NCI-H82 (cell line): ENCODE measurements at regions not wholly inside any gene's neighbourhood (a gene's known extent, or its start where the extent isn't known, plus 50 kb on each side); places are given as distances from the start of the nearest gene placed in this dataset.
"Not testable (repeated sequence)": the region's sequence is repeated elsewhere in the genome, so short reads cannot be mapped to it uniquely, and the experiment has no call there.

ENCODE experiments used
- DNase-seq: peaks from one replicate; lab custom pipeline; 2025; lab: John Stamatoyannopoulos, UW

DNA sequence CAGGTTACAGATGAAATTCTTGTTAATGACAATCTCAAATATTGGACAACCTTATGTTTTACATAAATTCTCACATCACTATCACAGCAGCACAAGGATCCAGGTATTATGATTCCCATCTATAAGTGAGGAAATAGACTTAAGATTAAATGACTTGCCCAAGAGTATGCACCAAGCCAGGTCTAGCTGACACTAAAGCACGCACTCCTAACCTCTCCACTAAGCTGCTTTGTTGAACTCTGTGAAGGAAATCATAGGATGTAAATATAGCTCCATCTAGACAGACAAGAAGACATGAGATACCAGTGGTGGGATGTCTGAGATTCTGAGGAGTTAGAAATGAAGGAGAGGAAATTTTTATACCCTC is 87.9 kb downstream of the PHLDA1 start:
- DNase-seq: no peak

DNA sequence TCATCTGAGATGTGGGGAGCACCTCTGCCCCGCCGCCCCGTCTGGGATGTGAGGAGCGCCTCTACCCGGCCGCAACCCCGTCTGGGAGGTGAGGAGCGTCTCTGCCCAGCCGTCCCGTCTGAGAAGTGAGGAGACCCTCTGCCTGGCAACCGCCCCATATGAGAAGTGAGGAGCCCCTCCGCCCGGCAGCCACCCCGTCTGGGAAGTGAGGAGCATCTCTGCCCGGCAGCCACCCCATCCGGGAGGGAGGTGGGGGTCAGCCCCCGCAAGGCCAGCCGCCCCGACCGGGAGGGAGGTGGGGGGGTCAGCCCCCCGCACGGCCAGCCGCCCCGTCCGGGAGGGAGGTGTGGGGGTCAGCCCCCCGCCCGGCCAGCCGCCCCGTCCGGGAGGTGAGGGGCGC is 89.9 kb downstream of the PHLDA1 start:
- DNase-seq: not testable (repeated sequence)

DNA sequence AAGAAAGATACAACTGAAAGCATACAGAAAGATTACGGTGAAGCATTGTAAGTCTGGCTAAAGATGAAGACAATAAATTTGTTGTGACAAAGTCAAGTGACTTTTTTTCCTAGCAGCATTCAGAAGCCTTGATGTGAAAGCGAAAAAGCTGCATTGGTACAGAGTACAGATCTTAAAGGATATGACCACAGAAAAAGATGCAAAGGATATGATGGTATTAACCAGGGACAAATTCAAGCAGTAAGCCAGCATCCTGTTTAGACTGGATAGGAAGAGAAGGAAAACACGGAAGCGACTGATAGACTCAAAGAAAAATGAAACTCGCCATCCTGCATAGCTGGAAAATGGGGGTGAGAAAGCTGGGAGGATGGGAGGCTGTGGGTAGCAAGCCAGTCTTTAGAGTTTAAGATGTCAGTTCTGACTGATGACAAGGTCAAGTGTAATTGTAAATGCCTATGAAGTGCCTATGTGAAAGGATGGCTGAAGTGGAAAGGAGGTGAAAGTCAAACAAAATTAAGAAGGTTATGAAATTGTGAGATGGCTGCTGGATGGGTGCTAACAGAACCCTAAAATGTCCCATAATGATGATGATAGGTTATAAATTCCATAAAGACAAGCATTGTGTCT is 92.4 kb downstream of the PHLDA1 start:
- no peak for DNase-seq

DNA sequence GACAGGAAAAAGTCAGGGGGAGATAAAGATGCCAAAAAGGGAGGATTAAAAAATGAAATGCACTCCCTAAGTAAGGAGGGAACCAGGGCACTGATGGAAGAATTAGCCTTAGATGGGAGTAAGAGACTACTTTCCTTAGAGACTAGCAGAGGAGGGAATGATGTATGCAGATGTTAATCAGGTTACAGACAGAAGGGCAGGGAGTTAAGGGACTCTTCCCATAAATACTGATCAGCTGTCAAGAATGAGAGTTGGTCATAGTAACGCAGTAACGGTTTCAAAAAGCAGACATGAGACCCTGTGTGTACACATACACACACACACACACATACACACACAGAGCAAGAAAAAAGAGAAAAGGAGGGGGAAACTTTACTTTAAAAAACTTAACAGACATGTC is 93.4 kb downstream of the PHLDA1 start:
- peak; percentile 81 for DNase-seq

DNA sequence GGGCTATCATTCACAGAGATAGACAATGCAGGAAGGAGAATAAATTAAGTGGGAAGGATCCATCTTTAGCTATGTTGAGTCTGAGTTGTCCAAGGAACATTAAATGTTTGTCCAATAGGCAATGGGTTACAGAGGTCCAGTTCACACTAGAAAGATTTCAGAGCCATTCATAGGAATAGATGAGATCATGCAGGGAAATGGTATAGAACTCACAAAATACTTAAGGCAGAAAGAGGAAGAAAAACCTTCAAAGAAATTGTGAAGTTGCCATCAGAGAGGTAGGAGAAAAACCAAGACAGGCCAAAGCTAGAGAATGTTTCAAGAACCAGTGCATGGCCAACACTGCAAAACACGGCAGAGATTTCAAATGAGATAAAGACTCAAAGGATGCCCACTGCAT is 94.1 kb downstream of the PHLDA1 start:
- no peak for DNase-seq

DNA sequence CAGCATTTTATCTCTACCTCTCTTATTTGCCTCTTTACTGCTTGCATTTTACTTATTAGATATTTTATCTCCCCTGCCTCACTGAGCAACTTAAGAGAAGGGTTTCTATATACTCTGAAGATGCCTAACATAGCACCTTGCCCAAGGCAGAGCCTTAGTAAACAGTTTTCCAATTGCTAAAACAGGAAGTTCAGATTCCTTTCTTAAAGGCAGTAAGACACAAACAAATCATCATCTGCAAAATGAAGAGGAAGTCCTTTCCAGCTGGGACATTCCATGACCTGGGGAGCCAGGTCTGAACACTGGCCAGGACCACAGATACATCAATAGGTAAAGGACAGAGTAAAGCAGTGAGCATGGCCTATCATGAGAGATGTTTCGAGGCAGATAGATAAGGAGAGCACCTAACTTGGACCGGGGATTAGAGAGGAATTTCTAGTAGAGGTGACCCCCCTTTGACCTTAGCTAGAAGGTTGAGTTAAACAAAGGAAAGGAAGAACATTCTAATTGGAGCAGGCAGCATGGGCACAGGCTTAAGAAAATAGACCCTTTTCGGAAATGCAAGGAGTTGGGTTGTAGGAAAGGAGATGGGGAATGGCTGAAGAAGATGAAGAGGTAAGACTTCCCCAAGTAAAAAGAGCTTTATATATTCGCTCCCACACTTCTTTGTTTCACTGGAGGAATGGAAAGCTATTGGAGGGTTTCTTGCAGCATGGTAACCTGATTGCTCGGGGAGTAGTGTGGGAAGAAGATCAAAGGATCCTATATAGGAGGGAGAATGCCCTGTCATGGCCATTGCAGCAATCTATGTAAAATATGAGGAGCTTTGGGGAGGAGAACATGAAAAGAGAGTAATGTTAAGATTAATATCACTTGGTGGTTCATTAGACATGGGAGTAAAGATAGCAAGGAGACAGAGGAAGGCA is 94.8 kb downstream of the PHLDA1 start:
- DNase-seq: no peak

DNA sequence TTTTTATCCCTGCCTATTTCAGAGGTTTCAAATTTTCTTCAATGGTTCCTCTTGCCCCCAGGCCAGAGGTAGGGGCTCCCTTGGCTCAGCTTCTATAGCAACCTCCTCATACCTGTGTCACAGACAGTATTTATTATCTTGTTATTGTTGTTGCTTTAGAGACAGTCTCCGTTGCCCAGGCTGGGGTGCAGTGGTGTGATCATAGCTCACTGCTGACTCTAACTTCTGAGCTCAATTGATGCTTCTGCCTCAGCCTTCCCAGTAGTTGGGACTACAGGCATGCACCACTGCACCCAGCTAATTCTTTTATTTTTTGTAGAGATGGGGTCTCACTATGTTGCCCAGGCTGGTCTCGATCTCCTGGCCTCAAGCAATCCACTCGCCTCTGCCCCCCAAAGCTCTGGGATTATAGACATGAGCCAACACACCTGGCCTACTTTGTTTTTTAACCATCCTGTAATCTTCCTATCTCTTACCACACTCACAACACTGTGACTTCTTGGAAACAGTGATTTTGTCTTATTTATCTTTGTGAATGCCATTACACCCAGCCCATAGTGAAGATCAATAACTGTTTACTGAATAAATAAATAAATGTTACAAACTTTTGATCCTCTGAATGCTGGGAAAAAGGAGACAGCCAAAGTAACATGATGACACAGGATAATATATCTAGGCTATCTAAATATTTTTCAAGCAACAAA is 95.9 kb downstream of the PHLDA1 start:
- DNase-seq: no peak

DNA sequence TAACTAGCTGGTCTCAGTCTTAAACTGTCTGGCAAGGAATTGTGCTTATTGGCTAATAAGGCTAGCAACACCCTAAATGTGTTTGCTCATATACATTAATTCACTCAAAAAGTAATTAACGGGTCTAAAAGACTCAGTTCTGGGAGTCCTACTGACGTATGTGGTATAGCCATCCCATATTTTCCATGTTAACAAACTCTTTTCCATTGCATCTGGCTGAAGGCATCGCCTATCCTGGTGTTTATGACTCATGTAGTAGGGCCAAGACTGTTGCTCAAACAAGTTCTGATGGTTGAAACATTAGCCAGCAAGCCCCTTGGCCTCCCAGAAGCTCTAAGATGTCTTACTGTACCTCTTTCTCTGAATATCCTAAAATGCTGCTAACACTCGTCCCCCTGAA is 98.5 kb downstream of the PHLDA1 start:
- DNase-seq: no peak

DNA sequence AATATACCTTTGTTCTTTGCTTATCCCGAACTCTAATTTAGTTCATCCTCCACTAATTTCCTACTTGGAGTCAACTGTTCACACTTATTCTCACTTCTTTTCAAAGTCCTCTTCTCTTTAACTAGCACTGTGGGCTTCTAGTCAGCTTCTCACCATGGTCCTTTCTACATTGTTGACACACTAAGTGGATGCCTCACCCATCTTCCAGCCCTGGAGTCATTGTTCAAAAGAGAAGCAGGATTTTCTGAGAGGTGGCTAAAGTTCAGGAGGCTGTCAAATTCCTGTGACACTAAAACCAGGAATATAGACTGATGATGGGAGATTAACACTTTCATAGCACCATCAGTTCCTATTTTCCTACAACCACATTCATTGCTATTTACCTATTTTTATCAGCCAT is 99.3 kb downstream of the PHLDA1 start:
- no peak for DNase-seq

DNA sequence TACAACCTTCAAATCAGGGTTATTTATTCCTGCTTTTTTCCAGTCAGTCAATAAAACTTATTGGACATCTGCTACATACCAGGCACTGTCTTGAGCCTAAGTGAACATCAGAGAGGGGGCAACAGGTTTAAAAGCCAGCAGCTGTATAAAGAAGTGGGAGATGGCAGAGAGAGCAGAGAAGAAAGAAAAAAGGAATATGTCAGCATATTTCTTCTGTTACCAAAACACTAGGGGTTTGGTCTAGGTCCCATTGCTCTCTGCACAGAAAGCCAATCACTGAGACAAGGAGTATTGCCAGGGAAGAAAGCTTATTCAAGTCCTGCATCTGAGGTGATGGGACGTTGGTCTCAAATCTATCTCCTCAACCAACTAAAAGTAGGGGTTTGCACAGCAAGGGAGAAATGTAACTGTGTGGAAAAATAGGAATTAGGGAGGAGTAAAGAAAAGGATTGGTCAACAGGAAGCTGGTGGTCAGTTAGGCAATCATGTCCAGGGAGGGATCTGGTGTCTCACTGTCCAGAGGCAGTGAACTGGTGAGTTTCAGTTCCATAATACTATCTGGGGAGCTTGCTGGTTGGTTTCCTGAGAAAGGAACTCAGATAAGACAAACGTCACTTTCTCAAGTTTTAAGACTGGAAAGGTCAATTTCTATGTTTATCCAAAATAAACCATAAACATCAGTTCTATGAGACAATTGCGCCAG is 107.5 kb downstream of the PHLDA1 start:
- no peak for DNase-seq

DNA sequence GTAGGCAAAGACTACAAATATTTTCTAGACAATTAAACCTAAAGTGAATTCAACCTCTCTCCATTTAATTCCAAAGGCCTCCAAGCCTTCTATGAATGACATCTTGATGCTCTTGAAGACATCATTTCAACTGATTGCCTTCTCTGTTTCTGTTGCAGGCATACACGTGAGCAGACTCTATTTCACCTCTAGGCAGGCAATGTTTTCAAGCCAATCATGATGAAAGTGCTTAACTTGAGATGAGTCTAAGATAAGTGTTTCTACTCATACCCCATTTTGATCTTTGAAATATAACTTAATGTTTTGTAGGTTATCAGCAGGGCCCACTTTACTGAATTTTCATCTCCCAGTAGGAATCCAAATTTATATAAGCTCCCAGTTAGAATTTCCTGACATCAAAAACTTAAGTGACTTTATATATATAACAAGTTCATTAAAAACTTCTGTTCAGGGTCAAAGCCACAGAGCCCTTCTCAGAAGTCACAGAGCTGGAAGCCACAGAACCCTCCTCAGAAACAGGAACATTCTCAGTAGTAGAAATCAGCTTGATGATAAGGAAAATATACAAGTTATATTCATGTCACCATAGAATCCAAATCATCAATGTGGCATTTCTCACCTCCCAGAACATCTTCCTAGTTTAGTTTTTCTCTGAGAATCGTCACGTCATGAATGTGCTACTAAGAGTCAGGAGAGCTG is 108.5 kb downstream of the PHLDA1 start:
- DNase-seq: no peak

DNA sequence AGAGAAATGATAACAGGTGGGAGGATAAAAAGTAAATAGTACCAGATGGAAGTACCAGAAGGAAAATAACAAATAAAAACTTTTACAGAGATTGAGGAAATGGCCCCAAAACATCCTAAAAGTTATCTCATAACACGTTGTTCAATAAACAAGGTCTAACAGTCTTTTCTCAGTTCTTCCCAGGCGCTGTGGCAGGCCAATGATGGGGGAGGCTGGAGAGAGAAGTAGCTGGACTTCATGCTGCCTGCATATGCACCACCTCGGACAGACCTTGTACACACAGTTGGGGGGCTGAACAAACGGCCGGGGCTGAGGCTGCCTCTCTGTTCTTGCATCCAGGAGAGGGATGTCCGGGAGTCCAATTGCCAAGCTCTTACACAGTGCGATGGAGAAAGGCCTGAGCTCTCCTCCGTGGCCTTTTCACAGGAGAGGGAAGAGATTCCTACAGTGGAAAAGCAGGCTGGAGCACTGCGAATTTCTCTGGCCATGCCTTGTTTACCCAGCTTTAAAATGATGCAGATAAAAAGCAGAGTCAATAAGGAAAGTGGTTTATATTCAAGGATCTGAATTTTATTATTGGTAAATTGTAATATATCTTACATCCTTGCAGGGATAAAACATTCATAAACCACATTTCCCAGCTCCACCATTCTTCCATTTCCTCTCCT is 109.8 kb downstream of the PHLDA1 start:
- no peak for DNase-seq

DNA sequence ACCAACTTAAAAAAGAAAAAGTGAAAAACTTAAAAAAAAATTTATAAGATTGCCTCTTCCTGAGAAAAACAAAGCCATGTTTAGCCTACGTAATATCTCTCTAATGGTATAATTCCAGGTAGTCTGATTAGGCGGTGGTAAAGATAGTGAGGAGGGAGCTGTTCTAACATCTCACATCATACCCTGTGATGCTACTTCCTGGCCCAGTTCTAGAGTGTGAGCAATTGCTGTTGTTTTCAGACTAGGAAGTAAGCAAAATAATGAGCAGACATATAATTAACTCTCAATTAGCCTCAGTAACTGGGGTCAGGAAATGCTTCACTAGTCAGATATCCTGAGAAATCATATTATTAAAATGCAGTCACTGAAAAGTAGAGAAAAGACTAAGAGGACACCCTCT is 113.9 kb downstream of the PHLDA1 start:
- no peak for DNase-seq

DNA sequence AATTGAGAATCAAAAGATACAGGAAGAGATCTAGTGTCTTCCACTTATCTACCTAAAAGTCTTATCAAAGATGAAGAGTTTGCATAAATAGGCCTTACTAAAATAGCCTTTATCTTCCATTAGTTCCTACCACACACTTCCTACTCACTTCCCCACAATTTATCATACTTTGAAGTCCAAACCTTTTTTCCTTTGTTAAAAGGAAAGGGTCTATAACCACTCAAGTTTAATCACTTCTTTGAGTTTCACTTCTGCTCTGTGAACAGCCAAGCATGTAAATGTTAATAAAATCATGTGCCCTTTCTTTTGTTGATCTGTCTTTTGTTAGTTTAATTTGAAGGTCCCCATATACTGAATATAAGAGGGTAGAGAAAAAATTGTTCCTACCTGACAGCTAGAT is 114.5 kb downstream of the PHLDA1 start:
- no peak for DNase-seq

DNA sequence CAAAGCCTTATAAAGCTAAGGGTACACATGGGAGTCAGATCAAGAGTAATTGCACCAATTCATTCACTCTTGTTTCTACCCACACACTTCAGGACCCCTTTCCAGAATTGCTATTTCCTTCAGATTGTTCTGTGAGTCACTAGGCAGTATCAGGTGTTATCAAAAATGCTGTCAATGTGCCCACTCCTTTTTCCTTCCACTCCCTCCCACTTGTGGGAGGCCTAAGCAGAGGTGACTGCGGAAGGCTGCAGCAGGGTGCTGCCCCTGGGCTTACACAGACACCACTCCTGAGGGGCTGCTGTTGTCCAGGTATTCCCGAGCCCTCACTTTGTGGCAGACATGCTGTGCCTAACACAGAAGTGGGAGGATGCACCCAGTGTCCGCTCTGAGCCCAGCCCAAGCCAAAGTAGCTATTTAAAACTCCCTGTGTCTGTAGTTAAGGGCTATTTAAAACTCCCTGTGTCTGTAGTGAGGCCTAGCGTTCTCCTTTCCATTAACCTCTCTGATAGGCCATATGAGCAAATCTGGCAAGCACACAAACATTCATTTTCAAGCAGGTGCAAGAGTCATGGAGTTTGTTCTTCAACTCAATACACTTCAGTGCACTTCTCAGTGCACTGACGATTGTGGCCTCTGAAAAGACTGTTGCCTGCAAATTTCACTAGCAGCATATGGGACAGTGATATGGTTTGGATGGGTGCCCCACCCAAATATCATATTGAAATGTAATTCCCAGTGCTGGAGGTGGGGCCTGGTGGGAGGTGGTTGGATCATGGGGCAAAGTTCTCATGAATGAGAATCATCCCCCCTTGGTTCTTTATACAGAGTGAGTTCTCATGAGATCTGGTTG is 117.8 kb downstream of the PHLDA1 start:
- DNase-seq: no peak

DNA sequence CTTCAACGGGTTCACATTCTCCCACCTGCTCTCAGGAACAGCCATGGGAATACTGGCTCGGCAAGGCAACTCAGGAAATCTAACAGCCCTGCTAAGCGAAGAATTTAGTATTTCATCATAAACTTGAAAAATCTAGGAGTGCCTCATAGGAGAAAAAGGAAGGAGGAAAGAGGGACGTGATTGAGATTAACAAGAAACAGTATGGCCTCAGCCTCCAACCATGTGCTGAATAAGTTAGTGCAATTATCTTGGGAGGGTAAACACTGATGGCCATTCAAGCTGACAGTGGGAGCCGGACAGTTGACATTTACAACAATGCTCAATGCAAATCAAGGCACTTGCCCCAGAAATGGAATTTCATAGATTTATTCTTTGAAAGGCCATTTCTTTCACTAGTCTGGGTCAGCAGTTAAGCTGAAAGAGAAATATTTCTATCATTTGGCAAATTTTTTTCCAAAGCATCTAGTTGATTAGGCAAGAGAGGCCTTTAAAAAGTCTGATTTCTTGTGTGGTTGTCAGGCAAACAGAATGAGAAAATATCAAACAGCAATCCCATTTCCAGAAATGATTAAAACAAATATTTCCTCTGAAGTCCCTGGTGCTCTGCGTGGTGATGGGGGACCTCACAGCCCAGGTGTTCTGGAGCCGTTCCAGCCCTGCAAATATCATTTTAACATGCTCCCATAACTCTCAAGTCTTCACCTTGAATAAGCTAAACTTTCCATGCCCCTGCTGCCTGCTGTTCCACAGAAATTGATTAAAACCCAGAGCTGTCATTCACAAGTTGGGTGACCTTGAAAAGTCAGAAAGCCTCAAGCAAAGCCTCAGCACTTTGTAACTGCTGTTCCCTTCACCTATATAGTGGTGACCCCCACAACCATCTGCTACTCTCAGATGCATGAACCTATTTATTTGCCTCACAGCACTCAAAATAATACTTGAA is 121.6 kb downstream of the PHLDA1 start:
- DNase-seq: no peak

DNA sequence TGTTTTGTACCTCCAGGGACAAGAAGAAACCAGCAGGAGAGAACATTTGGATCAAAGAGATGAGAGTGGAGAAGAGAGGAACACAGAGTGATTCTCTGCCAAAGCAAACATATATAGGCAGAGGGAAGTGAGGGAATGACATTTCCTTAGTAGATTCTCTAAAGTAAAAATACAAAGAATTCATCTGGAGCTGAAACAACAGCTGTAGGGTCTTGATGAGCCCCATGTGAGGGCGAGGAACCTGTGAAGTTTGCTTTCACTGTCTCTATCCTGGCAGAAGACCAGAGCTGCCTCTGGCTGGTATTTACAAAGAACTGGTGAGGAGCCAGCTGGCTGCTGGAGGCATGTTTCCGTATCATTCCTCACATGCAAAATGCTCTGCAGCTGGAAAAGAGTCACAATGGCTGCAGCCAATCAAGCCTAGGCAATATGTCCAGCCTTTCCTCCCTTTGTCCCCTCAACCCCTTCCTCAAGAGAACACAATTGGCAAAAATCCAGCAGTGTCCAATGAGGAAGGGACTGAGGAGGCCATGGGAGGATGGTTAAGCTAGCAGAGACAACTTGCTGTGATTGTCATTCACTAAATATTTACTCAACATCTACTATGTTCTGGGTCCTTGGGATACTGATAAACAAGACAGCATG is 122.5 kb downstream of the PHLDA1 start:
- no peak for DNase-seq

DNA sequence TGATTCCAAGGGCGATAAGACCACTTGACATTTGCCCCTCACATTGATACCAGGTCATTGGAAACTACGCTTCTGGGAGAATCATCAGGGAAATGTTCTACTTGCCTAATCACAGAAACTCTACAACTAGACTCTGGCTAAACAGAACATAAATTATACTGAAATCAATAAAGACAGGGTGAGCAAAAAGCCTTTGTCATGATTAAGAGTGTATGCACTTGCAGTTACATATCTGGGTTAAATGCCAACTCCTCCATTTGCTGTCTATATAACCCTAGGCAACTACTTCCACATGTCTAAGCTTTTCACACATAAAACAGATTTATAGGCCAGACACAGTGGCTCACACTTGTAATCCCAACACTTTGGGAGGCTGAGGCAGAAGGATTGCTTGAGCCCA is 125.7 kb downstream of the PHLDA1 start:
- DNase-seq: no peak
